Activated CD8-positive, alpha-beta memory T cell treated with anti-CD3 and anti-CD28 coated beads for 36 hours (primary cell): ENCODE measurements at regions not wholly inside any gene's neighbourhood (a gene's known extent, or its start where the extent isn't known, plus 50 kb on each side); places are given as distances from the start of the nearest gene placed in this dataset.

ENCODE experiments used
- CTCF ChIA-PET: fragments of 350-600 bp; sonication (Branson Sonifier 250); formaldehyde crosslinking; loops from one replicate; lab custom pipeline; 2021; ENCODE audit warnings: antibody characterized with exemption; lab: Charles Lee
- POLR2A ChIA-PET: fragments of 350-600 bp; sonication (Branson Sonifier 250); formaldehyde crosslinking; loops from one replicate; lab custom pipeline; 2021; ENCODE audit warnings: antibody characterized with exemption; lab: Charles Lee

DNA sequence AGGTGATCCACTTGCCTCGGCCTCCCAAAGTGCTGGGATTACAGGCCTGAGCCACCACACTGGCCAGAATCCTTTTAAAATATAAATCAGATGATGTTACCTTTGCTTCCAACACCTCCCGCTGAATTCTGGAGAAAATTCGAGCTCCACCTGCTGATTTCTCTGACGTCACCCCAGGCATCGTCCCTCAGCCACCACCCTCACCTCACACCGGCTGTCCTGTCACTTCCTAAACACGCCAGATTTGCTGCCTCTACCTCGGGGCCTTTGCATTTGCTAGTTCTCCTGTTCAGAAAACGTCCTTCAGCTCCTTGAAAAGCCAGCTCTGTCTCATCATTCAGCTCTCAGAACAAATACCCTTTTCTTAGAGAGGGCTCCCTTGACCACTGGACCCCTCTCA is 57.9 kb downstream of the FBXO2 start:
- CTCF ChIA-PET: no interaction called here
- POLR2A ChIA-PET: no interaction called here

DNA sequence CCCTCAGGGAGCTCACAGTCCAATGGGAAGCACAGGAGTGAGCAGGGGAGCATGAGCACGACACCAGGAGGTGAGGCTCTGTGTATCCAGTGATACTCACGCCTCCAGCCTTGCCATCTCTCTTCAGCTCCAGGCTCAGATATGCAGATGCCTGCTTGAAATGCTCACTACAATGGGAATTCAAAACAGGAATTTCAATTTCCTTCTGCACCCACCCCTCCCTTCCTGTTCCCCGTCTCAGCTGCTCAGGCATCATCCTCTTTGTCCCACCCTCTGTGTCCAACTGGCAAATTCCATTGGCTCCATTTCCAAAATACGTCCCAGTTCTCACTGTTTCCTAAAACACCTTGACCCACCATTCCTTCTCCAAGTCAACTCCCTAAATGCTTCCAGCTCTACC is 58.9 kb downstream of the FBXO2 start:
- ChIA-PET POLR2A (no interaction called here), CTCF (interaction anchor here (0.7 kb wide), 1 partner anchor 761 kb away, joined by 3 read pairs; no protein-coding TSS in a partner anchor)

DNA sequence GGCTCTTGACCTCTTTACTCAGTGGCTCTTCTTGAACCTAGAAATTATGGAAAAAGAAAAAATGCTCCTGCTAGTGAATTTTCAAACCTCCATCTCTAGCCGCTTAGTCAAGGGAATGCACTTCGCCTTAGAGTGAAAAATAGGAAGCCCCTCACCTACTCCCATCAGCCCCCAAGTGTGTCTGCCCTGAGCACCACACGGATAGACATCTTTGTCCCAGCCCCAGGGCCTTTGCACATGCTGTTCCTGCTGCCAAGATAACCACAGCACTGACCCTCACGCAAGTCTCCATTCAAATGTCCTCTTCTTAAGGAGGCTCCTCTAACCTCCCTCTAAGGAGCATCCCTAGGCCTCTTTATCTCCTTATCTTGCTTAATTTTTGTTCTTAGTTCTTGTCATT is 59.6 kb downstream of the FBXO2 start:
- POLR2A ChIA-PET: no interaction called here
- CTCF ChIA-PET: no interaction called here

DNA sequence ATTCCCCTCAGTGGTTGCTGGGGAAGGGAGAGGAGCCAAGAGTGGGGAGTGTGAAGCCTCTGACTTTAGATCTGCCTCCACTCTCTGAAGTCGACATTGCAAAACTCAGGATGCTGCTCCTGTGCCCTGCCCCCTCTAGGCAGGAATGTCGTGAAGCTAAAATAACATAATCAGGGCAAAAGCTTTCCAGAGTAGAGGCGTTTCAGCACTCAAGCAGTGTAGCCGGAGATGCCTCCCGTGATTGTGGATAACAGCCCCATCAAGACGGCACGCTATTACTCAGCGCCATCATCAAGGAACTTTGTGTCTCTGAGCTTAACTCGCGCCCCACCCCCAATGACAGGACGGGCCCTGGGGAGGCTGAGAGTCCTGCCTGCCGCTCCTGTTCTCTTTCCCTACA is 60.0 kb downstream of the FBXO2 start:
- POLR2A ChIA-PET: interaction anchor here (0.6 kb wide), 1 partner anchor 1176 kb away, joined by 3 read pairs; no protein-coding TSS in a partner anchor
- CTCF ChIA-PET: no interaction called here

DNA sequence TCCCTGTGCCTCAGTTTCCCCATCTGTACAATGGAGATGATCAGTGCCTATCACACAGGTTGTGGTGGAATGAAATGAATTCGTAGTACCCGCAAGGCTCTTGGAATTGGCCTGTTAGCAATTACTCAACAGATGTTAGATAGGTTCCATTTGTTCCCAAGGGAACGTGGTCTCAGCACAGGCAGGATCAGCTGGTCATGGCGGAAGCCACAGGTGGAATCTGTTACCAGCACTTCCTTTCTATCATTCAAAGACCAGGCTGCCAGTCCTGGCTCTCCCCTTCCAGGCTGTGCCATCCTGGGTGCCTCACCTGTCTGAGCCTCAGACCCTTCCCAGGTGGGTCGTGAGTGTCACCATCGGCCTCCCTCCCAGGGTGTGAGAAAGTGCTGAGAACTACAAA is 61.5 kb downstream of the FBXO2 start:
- ChIA-PET CTCF (no interaction called here), POLR2A (no interaction called here)

DNA sequence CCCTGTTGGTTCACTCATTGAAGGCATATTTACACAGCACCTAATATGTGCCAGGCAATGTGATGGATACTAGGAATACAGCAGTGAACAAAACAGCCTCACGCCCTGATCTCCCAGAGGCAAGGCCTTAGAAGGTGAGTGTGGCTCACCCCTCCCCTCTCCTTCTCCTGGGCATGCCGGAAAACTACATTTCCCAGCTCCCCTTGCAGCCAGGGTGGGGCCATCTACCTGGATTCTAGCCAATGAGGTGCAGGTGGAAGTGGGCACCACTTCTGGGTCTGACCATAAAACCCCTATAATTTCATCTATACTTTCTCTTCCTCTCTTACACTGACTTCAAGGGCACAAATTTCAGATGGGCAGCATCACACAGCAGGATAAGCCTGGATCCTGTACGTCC is 63.8 kb downstream of the FBXO2 start:
- ChIA-PET CTCF (no interaction called here), POLR2A (no interaction called here)
